ENCODE measurements at regions not wholly inside any gene's neighbourhood (a gene's known extent, or its start where the extent isn't known, plus 50 kb on each side); places are given as distances from the start of the nearest gene placed in this dataset.

- TF ChIP-seq CTCF (IDR thresholded peaks at IDR 0.05) (no peak), EZH2 (IDR thresholded peaks at IDR 0.05) (no peak)
Measured at GRCh38 chr16:52705122-52705521, 158.2 kb upstream of the TOX3 start.

Measured in neural progenitor cell (in vitro differentiated cells).